ENCODE measurements at regions not wholly inside any gene's neighbourhood (a gene's known extent, or its start where the extent isn't known, plus 50 kb on each side); places are given as distances from the start of the nearest gene placed in this dataset.

- DNase-seq (ENCODE audit: low read depth in 2 of 2, low spot score in 1 of 2), result no peak
Observed at GRCh38 chrX:131764216-131764615, 220.3 kb downstream of the OR13H1 start.

- DNase-seq (ENCODE audit: low read depth in 2 of 2, low spot score in 1 of 2), result no peak
Observed at GRCh38 chrX:131778269-131779218, 234.7 kb downstream of the OR13H1 start.

GRCh38 chrX:131779306-131779705, 235.4 kb downstream of the OR13H1 start:
- DNase-seq (ENCODE audit: low read depth in 2 of 2, low spot score in 1 of 2), result no peak

- no peak for DNase-seq (ENCODE audit: low read depth in 2 of 2, low spot score in 1 of 2)
Observed at GRCh38 chrX:131779741-131780140, 235.9 kb downstream of the OR13H1 start.

GRCh38 chrX:131782646-131783045, 238.8 kb downstream of the OR13H1 start:
- DNase-seq (ENCODE audit: low read depth in 2 of 2, low spot score in 1 of 2), result no peak

- DNase-seq (ENCODE audit: low read depth in 2 of 2, low spot score in 1 of 2), result peak in 1 of 2 donors; percentile 40
Observed at GRCh38 chrX:131783555-131784308, 239.4 kb upstream of the STK26 start.

GRCh38 chrX:131789664-131790063, 233.4 kb upstream of the STK26 start:
- no peak for DNase-seq (ENCODE audit: low read depth in 2 of 2, low spot score in 1 of 2)

GRCh38 chrX:131791608-131792355, 231.3 kb upstream of the STK26 start:
- DNase-seq (ENCODE audit: low read depth in 2 of 2, low spot score in 1 of 2), result no peak

GRCh38 chrX:131792356-131792749, 230.7 kb upstream of the STK26 start:
- peak in 1 of 2 donors; percentile 71 for DNase-seq (ENCODE audit: low read depth in 2 of 2, low spot score in 1 of 2)

- DNase-seq (ENCODE audit: low read depth in 2 of 2, low spot score in 1 of 2), result peak in 1 of 2 donors; percentile 71
Observed at GRCh38 chrX:131792789-131793462, 230.2 kb upstream of the STK26 start.

GRCh38 chrX:131795442-131796229, 227.5 kb upstream of the STK26 start:
- no peak for DNase-seq (ENCODE audit: low read depth in 2 of 2, low spot score in 1 of 2)

GRCh38 chrX:131801066-131801465, 222.0 kb upstream of the STK26 start:
- DNase-seq (ENCODE audit: low read depth in 2 of 2, low spot score in 1 of 2), result no peak

- no peak for DNase-seq (ENCODE audit: low read depth in 2 of 2, low spot score in 1 of 2)
Observed at GRCh38 chrX:131801911-131802310, 221.2 kb upstream of the STK26 start.

- DNase-seq (ENCODE audit: low read depth in 2 of 2, low spot score in 1 of 2), result no peak
Observed at GRCh38 chrX:131802836-131803626, 220.1 kb upstream of the STK26 start.

GRCh38 chrX:131812847-131813825, 210.0 kb upstream of the STK26 start:
- peak; percentile 34 to 66 for DNase-seq (ENCODE audit: low read depth in 2 of 2, low spot score in 1 of 2)

- peak; percentile 31 to 54 for DNase-seq (ENCODE audit: low read depth in 2 of 2, low spot score in 1 of 2)
Observed at GRCh38 chrX:131816551-131817136, 206.5 kb upstream of the STK26 start.

- DNase-seq (ENCODE audit: low read depth in 2 of 2, low spot score in 1 of 2), result no peak
Observed at GRCh38 chrX:131818297-131818936, 204.7 kb upstream of the STK26 start.

Measured in stimulated activated CD8-positive, alpha-beta memory T cell treated with anti-CD3 and anti-CD28 coated beads, Interleukin-4, amount 100 ng/mL, for 1 hour (primary cell).